CD4-positive, alpha-beta T cell treated with Interleukin-21 for 1 hour (primary cell): ENCODE measurements at regions not wholly inside any gene's neighbourhood (a gene's known extent, or its start where the extent isn't known, plus 50 kb on each side); places are given as distances from the start of the nearest gene placed in this dataset.
"Not testable (repeated sequence)": the region's sequence is repeated elsewhere in the genome, so short reads cannot be mapped to it uniquely, and the experiment has no call there.

ENCODE experiments used
- DNase-seq: peaks from one replicate; pipeline ENCODE4 v3.0.0-alpha.2; 2020

DNA sequence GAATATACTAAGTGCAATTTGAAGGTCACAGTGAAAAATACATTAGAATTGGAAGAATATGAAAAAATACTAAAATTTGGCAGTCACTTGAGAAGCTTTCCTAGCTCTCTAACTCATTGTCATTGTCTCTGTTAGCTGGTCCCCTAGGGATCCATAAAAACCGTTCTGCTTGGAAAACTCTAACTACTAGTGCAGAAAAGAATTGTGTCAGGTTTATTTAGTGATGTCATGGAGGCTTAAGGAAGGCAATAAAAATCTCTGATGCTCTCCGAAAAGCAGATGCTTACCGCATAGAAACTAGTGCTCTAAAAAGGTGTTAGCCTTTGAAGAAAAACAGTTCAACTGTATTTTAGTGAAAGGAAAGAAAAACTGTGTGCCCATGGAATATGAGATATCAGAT lies 150.1 kb upstream of the DLGAP1 start:
- no peak for DNase-seq

DNA sequence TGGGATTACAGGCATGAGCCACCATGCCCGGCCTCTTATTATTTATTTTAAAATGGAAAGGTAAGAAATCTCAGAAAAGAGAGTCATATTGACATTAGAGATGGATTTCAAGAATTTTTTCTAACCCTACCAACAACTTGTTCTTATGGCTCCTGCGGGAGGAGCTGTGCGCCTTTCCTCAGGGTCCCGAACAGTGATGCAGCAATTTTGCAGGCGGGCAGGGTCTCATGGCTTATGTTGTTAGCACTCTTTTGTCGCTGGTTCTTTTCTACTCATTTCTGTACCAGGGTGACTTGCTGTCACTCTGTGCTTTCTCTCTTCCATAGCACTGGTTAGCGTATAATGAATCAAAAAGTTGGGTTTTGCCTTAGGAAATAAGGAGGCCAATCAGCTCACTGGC lies 148.8 kb upstream of the DLGAP1 start:
- no peak for DNase-seq

DNA sequence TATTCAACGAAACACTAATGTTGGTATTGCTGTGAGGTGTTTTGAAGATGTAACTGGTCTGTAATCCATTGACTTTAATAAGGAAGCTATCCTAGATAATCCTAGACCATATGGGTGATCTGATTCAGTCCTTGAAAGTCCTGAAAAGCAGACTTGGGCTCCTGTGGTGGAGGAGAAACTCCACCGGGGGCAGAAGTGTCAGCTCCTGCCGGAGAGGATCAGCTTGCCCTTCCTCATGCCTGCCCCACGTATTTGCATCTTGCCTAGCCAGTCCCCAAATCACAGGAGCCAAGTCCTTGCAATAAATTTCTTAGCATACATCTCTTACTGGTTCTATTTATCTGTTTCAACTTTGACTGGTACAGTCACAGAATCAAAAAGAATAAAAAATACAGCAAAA lies 144.2 kb upstream of the DLGAP1 start:
- no peak for DNase-seq

DNA sequence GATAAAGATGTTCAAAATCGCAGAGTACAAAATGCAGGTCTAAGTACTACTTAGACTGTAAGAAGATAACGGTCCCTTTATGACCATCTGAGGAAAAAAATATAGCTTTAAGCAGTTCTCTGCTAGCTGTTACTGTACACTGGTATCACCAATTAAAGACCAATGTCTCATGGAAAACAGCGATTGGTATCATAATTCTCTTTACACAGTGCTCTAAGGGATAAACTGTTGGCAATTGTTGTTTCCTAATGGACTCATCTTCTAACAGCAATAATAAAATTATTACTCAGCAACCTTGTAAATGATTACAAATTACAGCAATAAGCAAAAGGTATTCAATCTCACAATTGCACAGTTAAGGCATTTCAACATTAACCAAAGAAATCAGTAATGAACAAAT lies 142.2 kb upstream of the DLGAP1 start:
- DNase-seq: no peak

DNA sequence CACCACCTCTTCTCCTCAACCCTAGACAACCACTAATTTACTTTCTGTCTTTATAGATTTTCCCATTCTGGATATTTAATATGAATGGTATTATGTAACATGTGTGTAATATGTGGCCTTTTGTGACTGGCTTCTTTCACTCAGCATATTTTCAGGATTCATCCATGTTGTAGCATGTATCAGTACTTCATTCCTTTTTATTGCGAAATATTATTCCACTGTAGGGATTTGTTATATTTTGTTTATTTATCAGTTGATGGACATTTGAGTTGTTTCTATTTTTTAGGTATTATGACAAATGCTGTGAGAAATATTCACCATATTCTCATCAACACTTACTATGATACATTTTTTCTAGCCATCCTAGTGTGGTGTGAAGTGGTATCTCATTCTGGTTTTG lies 138.8 kb upstream of the DLGAP1 start:
- DNase-seq: no peak

DNA sequence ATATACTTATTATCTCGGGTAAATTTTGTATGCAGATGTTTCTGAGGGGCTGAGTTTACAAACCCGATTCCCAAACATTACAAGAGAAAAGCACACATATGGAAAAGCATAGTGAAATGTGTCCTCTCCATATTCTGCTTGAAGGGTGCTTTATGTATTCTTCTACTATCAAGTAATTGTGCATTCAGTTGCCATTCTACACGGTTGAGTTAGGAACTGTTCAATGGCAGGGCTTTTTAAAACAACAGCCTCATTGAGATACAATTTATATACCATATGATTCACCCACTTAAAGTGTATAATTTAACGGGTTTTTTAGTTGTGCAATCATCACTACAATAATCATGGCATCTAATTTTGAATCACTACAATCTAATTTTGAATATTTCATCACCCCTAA lies 138.4 kb upstream of the DLGAP1 start:
- DNase-seq: no peak

DNA sequence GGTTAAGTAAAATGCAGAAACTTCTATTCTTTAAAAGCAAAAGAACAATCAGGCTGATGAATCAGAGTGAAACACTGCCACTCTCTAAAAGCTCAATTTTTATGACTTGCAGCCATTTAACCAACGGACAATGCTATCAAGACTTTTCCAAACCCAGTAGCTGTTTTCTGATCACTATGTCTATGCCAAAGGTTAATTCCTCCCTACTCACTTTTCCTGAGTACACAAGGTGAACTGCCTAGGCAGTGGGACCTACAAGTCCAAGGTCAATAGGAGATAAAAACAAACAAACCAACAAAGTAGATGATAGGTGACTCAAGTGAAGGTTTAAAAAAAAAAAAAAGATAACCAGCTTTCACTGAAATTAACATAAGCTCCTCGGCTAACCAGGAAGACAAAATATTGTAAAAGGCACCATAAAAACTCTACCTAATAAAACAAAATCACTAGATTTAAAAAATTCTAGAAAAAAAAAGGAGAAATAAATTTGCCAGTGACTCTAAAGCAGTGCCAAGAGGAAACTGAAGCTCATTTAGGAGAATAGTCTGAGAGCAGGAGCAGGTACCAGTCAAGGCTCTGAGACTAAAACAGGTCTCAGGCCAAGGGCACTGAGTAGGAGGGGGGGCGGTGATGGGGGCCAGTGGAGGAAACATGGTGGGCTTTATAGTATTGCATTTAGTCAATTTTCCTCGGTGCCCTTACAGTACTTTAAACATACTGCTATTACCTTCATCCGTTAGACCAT lies 134.1 kb upstream of the DLGAP1 start:
- DNase-seq: no peak

DNA sequence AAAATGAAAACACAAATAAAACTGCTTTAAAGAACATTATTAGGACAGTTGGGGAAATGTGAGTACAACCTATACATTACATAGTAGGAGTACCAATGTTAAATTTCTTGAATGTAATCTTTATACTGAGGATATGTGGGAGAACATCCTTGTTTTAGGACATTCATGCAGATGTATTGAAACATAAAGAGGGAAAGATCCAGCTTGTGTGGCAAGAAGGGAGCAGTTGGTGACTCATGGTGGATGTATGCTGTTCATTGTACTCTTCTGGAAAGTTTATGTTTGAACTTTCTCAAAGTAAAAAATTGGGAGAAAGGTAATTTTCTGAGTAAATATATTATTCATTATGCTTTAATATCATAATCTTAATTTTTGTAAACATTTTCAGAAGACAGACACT lies 132.1 kb upstream of the DLGAP1 start:
- DNase-seq: no peak

DNA sequence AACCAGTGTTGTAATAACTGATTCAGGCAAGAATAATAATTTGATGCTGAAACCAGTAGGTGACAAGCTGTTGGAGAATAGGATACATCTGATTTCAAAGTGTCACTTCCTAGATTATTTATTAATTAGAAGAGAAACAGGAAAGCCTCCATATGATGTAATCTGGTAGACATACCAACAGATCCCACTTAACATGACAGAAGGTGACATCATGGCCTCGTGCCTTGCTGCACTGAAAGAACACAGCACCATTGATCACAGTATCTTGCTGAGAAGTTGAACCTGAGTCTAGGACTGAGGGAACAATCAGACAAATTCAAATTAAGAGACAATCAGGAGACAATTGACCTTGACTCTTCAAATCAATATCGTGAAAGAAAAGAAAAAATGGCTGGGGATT lies 131.6 kb upstream of the DLGAP1 start:
- DNase-seq: no peak

DNA sequence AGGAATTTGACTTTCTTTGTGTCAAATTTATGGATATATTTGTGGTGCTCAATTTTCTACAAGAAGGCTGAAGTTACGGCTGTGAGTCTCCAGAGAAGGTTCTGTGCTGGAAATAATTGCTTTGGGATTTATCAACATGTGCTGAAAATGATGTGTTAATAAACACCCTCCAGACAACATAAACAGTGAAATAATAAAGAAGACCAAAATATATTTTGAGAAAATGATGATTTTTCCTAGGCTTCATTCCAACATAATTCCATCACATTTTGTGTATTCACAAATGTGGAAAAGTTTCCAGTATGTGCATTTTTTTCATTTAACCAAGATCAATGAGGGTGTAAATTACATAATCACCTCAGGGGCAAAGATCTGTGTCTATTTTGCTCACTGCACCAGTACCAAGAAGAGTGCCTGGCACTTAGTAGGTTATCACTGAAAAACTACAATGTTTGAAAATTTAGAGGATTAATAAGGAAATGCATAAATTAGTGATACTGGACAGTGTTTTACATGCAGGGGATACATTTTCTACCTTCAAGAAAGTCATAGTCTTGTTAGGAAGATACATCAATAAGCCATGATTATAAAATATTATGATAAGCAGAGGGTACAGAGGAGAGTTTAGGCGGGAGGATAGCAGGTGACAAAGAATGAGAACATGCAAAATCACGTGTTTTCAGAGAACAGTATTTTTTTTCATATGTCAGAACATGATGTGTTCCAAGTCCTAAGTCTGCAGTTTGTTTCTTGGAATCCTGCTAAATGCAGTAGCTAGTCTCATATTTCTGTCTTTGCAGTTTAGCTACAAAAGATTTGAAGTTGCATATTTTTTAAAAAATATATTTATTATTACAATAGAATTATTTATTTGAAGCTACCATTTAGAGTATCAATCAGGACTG lies 127.6 kb upstream of the DLGAP1 start:
- DNase-seq: no peak

DNA sequence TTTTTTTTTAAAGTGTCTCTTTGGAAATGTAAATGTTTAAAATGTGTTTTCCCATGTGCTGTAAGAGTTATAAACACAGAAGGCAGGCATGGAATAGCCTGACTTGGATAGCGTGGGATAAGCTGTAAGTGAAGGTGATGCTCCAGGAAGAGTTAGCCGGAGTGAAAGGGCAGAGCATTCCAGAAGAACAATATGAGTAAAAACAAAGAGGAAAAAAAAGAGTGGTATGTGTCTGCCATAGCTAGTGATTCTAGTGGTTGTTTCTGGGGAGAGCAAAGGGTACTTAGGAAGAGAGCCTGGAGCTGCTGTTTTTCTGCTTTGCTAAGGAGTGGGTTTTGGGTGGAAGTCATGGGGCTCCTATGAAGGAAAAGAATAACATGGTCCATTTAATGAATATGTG lies 126.9 kb upstream of the DLGAP1 start:
- DNase-seq: no peak

DNA sequence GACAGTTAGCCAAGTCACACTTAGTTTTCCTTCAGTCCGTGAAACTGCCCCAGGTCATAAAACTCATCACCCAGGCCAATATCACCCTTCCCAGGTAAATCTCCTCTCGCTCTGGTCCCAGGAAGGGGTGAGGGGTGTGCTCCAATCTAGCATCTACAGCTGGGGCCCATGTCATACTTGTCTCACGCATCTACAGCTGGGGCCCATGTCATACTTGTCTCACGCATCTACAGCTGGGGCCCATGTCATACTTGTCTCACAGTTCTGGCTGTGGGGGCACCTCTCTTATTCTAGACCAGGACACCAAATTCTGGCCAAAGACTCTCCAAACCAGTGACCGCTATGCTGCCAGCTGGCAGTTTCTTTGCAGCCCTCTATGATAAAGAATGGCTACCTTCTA lies 123.3 kb upstream of the DLGAP1 start:
- no peak for DNase-seq

DNA sequence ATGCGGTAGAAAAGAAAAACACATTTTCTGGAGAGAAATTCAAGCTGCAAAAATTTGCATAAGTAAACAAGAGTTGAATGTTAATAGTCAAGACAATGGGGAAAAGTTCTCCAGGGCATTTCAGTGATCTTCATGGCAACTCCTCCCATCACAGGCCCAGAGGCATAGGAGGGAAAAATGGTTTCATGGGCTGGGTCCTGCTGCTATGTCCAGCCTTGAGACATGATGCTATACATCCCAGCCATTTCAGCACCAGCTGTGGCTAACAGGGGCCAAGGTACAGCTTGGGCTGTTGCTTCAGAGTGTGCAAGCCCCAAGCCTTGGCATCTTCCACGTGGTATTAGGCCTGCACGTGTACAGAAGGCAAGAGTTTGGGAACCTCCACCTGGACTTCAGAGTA lies 118.6 kb upstream of the DLGAP1 start:
- no peak for DNase-seq

DNA sequence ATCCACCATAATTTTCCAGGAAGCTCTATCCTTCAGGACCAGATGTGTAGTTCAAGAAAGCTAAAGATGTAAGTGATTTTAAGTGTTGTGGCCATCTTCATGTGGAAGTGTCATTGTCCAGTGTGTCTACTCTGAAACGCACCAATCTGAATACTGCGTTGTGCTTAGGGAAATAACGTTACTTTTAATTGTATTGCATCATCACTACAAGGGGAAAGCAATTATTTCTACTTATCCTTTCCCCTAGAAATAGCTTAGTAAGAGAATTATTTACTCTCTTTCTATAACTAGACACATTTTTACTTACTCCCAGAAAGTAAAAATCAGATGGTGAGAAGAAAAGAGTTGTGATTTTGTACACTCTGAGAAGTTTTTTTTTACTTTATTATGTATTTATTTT lies 102.4 kb upstream of the DLGAP1 start:
- no peak for DNase-seq

DNA sequence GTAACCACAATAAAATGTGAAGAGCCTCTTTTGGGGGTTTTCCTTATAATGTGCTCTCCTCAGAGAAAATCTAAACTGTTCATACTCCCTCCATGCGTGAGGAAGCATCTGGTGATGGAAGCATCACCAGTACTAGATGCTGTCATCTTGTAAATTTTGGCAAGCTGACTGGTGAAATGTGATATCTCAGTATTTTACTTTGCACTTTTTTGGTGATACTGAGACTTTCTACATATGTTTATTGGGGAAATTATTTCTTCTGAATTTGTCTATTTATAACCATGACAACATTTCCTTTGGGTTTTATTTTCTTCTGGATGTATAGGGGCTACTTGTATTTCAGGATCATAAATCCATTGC lies 95.9 kb upstream of the DLGAP1 start:
- DNase-seq: no peak

DNA sequence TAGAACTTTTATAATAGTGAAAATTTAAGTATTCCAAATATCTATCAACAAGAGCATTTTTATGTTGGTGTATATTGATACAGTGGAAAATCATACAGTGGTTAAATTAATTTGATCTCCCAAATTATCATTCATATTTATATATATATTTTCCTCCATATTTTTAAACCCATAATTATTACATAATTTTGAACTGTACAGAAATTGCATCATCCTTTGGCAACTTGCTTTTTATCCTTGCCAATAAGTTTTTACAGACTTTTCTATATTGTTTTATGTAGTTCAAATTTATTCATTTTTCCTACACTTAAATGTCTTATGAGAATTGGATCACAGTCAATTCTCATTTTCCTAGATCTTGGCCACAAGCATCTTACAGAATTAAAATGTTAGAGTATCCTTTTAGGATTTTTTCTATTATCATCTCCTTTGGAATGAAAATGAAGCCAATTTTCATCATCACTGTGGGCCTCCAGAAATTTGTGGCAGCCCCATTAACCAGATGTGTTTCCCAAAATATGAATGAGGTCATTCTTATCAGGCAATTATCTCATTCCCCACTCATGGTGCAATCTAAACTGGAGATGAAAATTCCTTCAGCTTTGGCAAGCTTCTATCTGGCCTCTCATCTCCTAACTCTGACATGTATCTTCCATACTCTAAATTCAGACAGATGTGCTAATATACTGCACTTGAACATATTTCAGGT lies 94.2 kb upstream of the DLGAP1 start:
- no peak for DNase-seq

DNA sequence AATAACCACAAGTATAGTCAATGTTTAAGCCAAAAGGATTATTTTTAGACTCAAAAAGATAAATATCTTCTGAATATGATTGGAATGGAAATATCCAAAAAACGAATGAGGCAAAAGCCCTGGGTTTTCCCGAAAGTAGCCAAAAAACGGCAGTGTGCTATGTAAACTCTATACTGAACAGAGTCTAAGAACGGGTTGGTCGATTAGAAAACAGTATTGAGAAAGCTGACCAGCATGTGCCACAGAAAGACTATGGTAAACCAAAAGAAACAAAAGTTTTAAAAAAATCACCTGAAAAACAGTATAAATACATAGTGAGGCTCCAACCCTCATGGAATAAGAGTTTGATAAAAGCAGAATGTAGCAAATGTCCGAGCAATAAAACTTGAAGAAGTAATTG lies 92.0 kb upstream of the DLGAP1 start:
- no peak for DNase-seq

DNA sequence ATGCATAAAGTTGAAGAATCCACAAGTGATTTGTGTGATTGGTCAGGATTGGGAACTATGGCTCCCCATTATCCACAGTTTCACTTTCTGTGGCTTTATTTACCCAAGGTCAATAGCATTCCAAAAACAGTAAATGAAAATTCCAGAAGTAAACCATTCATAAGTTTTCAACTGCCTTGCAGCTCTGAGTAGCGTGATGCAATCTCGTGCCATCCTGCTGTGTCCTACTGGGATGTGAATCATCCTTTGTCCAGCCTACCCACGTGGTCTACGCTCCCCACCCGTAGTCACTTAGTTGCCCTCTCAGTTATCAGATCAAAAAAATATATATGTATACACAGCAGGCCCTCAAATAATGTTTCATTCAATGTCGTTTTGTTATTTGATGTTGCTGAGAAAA lies 89.0 kb upstream of the DLGAP1 start:
- no peak for DNase-seq

DNA sequence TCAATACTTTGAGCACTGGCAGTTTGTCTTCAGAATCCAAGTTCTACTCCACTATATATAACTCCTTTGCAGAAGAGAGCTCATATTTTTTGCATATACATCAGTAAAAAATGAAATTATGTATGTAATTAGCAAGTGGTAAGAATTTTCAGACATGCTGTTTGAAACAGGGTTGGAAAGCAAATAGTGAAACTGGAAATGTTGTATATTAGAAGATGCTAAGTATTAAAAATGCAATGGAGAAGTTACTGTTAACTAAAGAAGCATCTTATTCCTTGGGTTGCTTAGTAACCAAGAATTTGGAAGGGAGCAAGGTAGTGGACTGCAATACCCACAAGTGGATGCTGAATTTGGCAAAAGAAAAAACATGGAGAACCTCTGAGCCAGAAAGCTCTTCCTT lies 88.6 kb upstream of the DLGAP1 start:
- no peak for DNase-seq

DNA sequence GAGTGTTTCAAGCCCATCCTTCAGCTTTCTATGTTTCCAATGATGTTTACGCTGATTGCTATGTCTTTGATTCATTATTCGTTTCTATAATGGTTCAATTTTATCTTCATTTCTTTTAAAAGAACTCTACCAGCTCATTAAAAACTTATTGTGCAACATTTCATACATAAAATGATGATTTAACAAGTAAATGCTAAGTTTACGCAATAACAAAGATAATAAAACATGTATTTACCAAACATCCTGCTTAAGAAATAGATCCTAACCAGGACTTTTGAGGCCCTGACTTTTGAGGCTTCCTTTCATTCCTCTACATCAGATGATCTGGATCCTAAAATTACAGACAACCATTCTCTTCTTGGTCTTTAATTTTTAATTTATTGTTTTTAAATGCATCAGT lies 86.5 kb upstream of the DLGAP1 start:
- no peak for DNase-seq

DNA sequence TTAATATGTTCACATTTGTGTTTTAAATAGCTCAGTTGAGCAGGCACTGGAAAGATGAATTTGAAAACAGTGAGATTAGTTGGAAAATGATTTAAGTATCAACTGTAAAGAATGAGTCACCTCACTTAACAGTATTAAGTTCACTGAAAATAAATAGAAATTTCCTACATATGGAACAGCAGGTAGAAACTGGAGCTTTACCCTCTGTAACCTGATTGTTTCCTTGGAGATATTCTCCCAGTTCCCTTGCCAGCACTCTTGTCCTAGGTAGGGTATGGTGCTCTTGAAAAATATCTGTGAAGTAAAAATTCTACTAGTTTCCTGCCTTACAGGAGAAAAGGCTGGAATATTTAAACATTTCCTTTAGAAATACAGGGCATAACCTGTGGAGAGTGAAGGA lies 81.3 kb upstream of the DLGAP1 start:
- no peak for DNase-seq

DNA sequence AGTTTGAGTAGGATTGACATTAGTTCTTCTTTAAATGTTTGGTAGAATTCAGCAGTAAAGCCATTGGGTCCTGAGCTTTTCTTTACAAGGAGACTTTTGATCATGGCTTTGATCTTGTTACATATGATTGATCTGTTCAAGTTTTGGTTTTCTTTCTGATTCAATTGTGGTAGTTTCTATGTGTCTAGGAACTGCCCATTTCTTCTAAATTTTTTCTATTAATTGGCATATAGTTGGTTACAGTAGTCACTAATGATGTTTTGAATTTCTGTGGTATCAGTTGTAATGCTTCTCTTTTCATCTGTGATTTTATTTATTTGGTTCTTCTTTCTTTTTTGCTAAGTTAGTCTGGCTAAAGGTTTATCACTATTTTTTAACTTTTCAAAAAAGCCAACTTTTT lies 73.3 kb upstream of the DLGAP1 start:
- DNase-seq: no peak

DNA sequence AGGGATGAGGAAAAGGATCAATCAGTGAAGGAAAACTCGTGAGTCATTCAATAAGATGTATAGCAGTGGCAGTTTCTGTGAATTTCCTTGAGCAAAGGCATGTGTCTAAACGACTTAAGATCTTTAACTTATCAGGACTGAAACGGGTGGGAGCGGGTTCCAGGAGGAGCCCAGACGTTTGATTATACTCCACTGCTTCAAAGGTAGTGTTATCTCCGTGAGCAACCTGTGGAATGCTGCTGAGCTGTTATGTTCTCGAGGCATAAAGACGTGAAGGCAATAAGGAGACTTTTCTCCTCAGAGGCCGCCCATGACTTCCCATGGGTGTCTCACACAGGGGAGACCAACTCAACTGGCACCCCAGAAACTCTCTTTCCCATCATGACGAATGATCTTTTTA lies 72.7 kb upstream of the DLGAP1 start:
- not testable (repeated sequence) for DNase-seq

DNA sequence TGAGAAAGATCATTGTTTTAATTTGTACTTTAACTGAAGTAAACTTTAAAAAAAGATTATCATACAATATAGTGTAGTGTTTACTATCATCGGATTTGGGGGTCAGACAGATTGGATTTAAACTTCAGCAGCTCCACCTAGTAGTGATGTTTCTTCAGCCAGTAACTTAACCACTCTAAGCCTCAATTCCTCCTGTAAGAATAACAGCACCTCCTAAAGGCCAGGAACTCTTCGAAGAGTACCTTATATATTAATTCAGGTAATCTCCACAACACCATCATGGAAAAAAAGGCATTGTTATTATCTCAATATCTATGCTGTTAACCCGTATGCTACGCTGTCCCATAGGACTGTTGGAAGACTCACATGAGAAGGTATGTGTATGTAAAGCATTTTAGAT lies 69.0 kb upstream of the DLGAP1 start:
- no peak for DNase-seq
